Activated CD8-positive, alpha-beta T cell treated with anti-CD3 and anti-CD28 coated beads for 36 hours (primary cell): ENCODE measurements at regions not wholly inside any gene's neighbourhood (a gene's known extent, or its start where the extent isn't known, plus 50 kb on each side); places are given as distances from the start of the nearest gene placed in this dataset.
"Not testable (repeated sequence)": the region's sequence is repeated elsewhere in the genome, so short reads cannot be mapped to it uniquely, and the experiment has no call there.

Experiments used
- ATAC-seq: fragments of 200-7000 bp; cut with Tn5 transposase; one replicate; pipeline ENCODE4 v1.10.0; 2021; ENCODE audit warnings: mild to moderate bottlenecking, moderate library complexity
- CTCF ChIA-PET: fragments of 350-600 bp; sonication (Branson Sonifier 250); formaldehyde crosslinking; loops from one replicate; lab custom pipeline; 2021; ENCODE audit warnings: antibody characterized with exemption; lab: Charles Lee
- POLR2A ChIA-PET: fragments of 350-600 bp; sonication (Branson Sonifier 250); formaldehyde crosslinking; loops from one replicate; lab custom pipeline; 2021; ENCODE audit warnings: antibody characterized with exemption; lab: Charles Lee
- DNase-seq: peaks from one replicate; pipeline ENCODE4 v3.0.0-alpha.2; 2020
- H3K27ac Mint-ChIP-seq: one replicate; pipeline ENCODE4 v1.8.0; 2021; ENCODE audit warnings: mild to moderate bottlenecking, mixed read lengths
- H3K27me3 Mint-ChIP-seq: one replicate; pipeline ENCODE4 v1.8.0; 2021; ENCODE audit warnings: mixed read lengths
- H3K36me3 Mint-ChIP-seq: one replicate; pipeline ENCODE4 v1.8.0; 2021; ENCODE audit warnings: low read depth, mixed read lengths
- H3K4me1 Mint-ChIP-seq: one replicate; pipeline ENCODE4 v1.8.0; 2021; ENCODE audit warnings: low read depth, mixed read lengths
- H3K4me3 Mint-ChIP-seq: one replicate; pipeline ENCODE4 v1.8.0; 2021; ENCODE audit warnings: mild to moderate bottlenecking, moderate library complexity, mixed read lengths
- H3K9me3 Mint-ChIP-seq: one replicate; pipeline ENCODE4 v1.8.0; 2021; ENCODE audit warnings: mixed read lengths
- intact Hi-C: fragments of 100-400 bp; cut with micrococcal nuclease; formaldehyde crosslinking; loops from one replicate; pipeline ENCODE4 v1.10.0; 2022

DNA sequence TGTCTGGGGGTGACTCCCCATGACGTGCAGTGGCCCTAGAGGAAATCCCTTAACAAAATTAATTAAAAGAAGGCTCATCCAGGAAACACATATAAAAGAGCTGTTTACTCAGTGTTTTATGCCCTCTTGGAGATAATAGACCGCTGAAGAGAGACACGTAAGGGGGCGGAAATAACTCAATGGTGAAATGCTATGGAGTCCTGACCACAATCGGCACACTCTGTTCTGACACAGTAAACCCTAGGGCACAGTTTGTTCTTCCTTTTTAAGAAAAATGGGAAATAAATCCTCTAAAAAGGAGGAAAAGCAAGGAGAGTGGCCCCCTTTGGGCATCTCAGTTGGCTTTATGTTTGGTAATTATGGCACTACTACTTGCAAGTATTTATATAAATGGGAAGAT is 237.3 kb downstream of the POTEH start:
- ATAC-seq, H3K36me3 Mint-ChIP-seq, H3K27ac Mint-ChIP-seq, H3K27me3 Mint-ChIP-seq, DNase-seq, POLR2A ChIA-PET, intact Hi-C loops, H3K9me3 Mint-ChIP-seq, H3K4me3 Mint-ChIP-seq, H3K4me1 Mint-ChIP-seq, CTCF ChIA-PET: not testable (repeated sequence)
